WTC11 (cell line): ENCODE measurements at regions not wholly inside any gene's neighbourhood (a gene's known extent, or its start where the extent isn't known, plus 50 kb on each side); places are given as distances from the start of the nearest gene placed in this dataset.

Source experiments
- AR ChIP-seq: fragments of 250-450 bp; sonication (Bioruptor Pico); IDR thresholded peaks from 2 replicates; pipeline ENCODE4 v1.9.0; 2021; ENCODE audit warnings: mild to moderate bottlenecking
- ATF3 ChIP-seq: sonication (generic); formaldehyde crosslinking; conservative IDR thresholded peaks from 2 replicates; pipeline ENCODE4 v1.8.1; 2022; ENCODE audit warnings: mild to moderate bottlenecking, missing genetic modification reagents
- CREB1 ChIP-seq: sonication (generic); formaldehyde crosslinking; IDR thresholded peaks from 2 replicates; pipeline ENCODE4 v1.8.0; 2023; ENCODE audit warnings: mild to moderate bottlenecking, missing genetic modification reagents
- CTCF ChIP-seq: fragments of 200-600 bp; IDR thresholded peaks from 2 replicates; pipeline ENCODE4 v1.8.0; 2022; ENCODE audit warnings: antibody characterized with exemption
- E2F4 ChIP-seq: sonication (generic); formaldehyde crosslinking; IDR thresholded peaks from 2 replicates; pipeline ENCODE4 v1.8.1; 2022; ENCODE audit warnings: low read depth, mild to moderate bottlenecking, moderate library complexity, missing genetic modification reagents, borderline replicate concordance
- E2F5 ChIP-seq: sonication (generic); formaldehyde crosslinking; IDR thresholded peaks from 2 replicates; pipeline ENCODE4 v1.8.1; 2022; ENCODE audit warnings: mild to moderate bottlenecking, moderate library complexity, missing genetic modification reagents
- ESRRA ChIP-seq: sonication (generic); formaldehyde crosslinking; IDR thresholded peaks from 2 replicates; pipeline ENCODE4 v1.8.1; 2022; ENCODE audit warnings: mild to moderate bottlenecking, missing genetic modification reagents, borderline replicate concordance
- FOXJ3 ChIP-seq: sonication (generic); formaldehyde crosslinking; IDR thresholded peaks from 2 replicates; pipeline ENCODE4 v1.9.0; 2021; ENCODE audit warnings: missing genetic modification reagents, mild to moderate bottlenecking, borderline replicate concordance
- FOXP1 ChIP-seq: sonication (generic); formaldehyde crosslinking; IDR thresholded peaks from 2 replicates; pipeline ENCODE4 v1.8.0; 2022; ENCODE audit warnings: missing genetic modification reagents, mild to moderate bottlenecking, moderate library complexity, borderline replicate concordance
- MAX ChIP-seq: sonication (generic); formaldehyde crosslinking; IDR thresholded peaks from 2 replicates; pipeline ENCODE4 v1.8.0; 2022; ENCODE audit warnings: mild to moderate bottlenecking, missing genetic modification reagents
- MLX ChIP-seq: sonication (generic); formaldehyde crosslinking; IDR thresholded peaks from 2 replicates; pipeline ENCODE4 v1.8.1; 2023; ENCODE audit warnings: mild to moderate bottlenecking, missing genetic modification reagents, moderate library complexity
- NR2C2 ChIP-seq: sonication (generic); formaldehyde crosslinking; IDR thresholded peaks from 2 replicates; pipeline ENCODE4 v1.8.0; 2022; ENCODE audit warnings: mild to moderate bottlenecking, missing genetic modification reagents
- OVOL2 ChIP-seq: fragments of 250-450 bp; sonication (Bioruptor Pico); IDR thresholded peaks from 2 replicates; pipeline ENCODE4 v1.9.0; 2021; ENCODE audit warnings: mild to moderate bottlenecking, borderline replicate concordance
- PRDM15 ChIP-seq: sonication (generic); formaldehyde crosslinking; IDR thresholded peaks from 2 replicates; pipeline ENCODE4 v1.8.0; 2022; ENCODE audit warnings: missing genetic modification reagents
- TCF7 ChIP-seq: sonication (generic); formaldehyde crosslinking; IDR thresholded peaks from 2 replicates; pipeline ENCODE4 v1.8.0; 2022; ENCODE audit warnings: mild to moderate bottlenecking, low read depth, missing genetic modification reagents, moderate library complexity
- USF2 ChIP-seq: sonication (generic); formaldehyde crosslinking; IDR thresholded peaks from 2 replicates; pipeline ENCODE4 v1.8.1; 2023; ENCODE audit warnings: mild to moderate bottlenecking, missing genetic modification reagents, moderate library complexity
- ZNF138 ChIP-seq: sonication (generic); formaldehyde crosslinking; conservative IDR thresholded peaks from 2 replicates; pipeline ENCODE4 v1.8.1; 2022; ENCODE audit warnings: mild to moderate bottlenecking, moderate library complexity, missing genetic modification reagents
- ZNF317 ChIP-seq: sonication (generic); formaldehyde crosslinking; IDR thresholded peaks from 2 replicates; pipeline ENCODE4 v1.8.1; 2023; ENCODE audit warnings: low read depth, mild to moderate bottlenecking, moderate library complexity, missing genetic modification reagents, borderline replicate concordance
- ZNF512 ChIP-seq: sonication (generic); formaldehyde crosslinking; IDR thresholded peaks from 2 replicates; pipeline ENCODE4 v1.8.1; 2022; ENCODE audit warnings: missing genetic modification reagents, borderline replicate concordance
- ZSCAN18 ChIP-seq: fragments of 250-450 bp; sonication (Bioruptor Pico); IDR thresholded peaks from 2 replicates; pipeline ENCODE4 v2.1.2; 2022; ENCODE audit warnings: mild to moderate bottlenecking, moderate library complexity

- TF ChIP-seq PRDM15 (CRISPR knock-in tag) (peak; percentile 43; the same call in 1 of the 2 replicates), TCF7 (CRISPR knock-in tag) (no peak), OVOL2 (no peak), E2F5 (CRISPR knock-in tag) (no peak), CREB1 (CRISPR knock-in tag) (peak; percentile 15; the same call in 1 of the 2 replicates), ZNF138 (CRISPR knock-in tag) (no peak), CTCF (no peak), FOXJ3 (CRISPR knock-in tag) (no peak), E2F4 (no peak), ESRRA (CRISPR knock-in tag) (no peak), NR2C2 (CRISPR knock-in tag) (no peak), AR (CRISPR knock-in tag) (0 out of 2 replicates have a peak, but pooled peaks have one; percentile 13), USF2 (no peak), ZSCAN18 (CRISPR knock-in tag) (no peak), ZNF317 (CRISPR knock-in tag) (peak; percentile 22; the same call in 1 of the 2 replicates), FOXP1 (CRISPR knock-in tag) (no peak; the same call in 1 of the 2 replicates), MLX (CRISPR knock-in tag) (no peak), MAX (CRISPR knock-in tag) (peak; percentile 54; the same call in 1 of the 2 replicates), ZNF512 (no peak), ATF3 (no peak)
Observed at GRCh38 chr6:26234421-26235301, 130.3 kb upstream of the BTN3A2 start (continued).
